ENCODE measurements at regions not wholly inside any gene's neighbourhood (a gene's known extent, or its start where the extent isn't known, plus 50 kb on each side); places are given as distances from the start of the nearest gene placed in this dataset.

DNA sequence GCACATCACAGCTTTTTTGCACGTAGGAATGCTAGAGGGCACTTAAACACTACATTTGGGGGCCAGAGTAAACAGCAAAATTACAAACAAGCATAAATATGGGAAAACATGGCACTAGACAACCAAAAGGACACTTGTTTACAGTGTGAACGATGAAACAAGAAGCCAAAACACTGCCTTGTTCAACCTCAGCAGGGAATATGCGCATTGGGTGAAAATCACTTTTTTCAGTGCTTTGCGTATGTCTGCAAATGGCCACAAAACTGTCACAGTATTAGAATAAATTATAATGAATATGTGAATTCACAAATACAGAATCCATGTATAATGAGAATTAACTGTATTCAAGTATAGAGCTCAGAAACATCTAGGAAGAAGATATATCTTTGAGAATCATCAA is 1064.0 kb upstream of the GYPC start:
- Mint-ChIP-seq H3K4me3 (no peak overlapping the region), H3K4me1 (peaks cover 6% of the 10 kb centered on the region), H3K36me3 (ENCODE audit: low read depth) (no peaks in the 10 kb centered on the region), H3K9me3 (no peaks in the 10 kb centered on the region), H3K27ac (no peak overlapping the region), H3K27me3 (ENCODE audit: low read depth) (no peaks in the 10 kb centered on the region)
- no peak for TF ChIP-seq CTCF (IDR thresholded peaks at IDR 0.05; ENCODE audit: unreplicated experiment in 3 of 3)

- Mint-ChIP-seq H3K4me1 (peaks cover 6% of the 10 kb centered on the region), H3K4me3 (no peak overlapping the region), H3K9me3 (no peaks in the 10 kb centered on the region), H3K36me3 (ENCODE audit: low read depth) (no peaks in the 10 kb centered on the region), H3K27ac (no peak overlapping the region), H3K27me3 (ENCODE audit: low read depth) (no peaks in the 10 kb centered on the region)
- TF ChIP-seq CTCF (IDR thresholded peaks at IDR 0.05; ENCODE audit: unreplicated experiment in 3 of 3) = no peak
These were observed 1062.9 kb upstream of the GYPC start for GRCh38 chr2:125593036-125593435.

GRCh38 chr2:125596612-125597011 is 1059.3 kb upstream of the GYPC start:
- Mint-ChIP-seq H3K36me3 (ENCODE audit: low read depth) (no peaks in the 10 kb centered on the region), H3K27ac (no peak overlapping the region), H3K27me3 (ENCODE audit: low read depth) (no peaks in the 10 kb centered on the region), H3K4me1 (peaks cover 6% of the 10 kb centered on the region), H3K4me3 (peak overlapping the region in 1 of 3 experiments; percentile 14), H3K9me3 (no peaks in the 10 kb centered on the region)
- TF ChIP-seq CTCF (IDR thresholded peaks at IDR 0.05; ENCODE audit: unreplicated experiment in 3 of 3) = no peak

- Mint-ChIP-seq H3K27ac (no peak overlapping the region), H3K4me1 (no peaks in the 10 kb centered on the region), H3K36me3 (ENCODE audit: low read depth) (no peaks in the 10 kb centered on the region), H3K27me3 (ENCODE audit: low read depth) (no peaks in the 10 kb centered on the region), H3K9me3 (no peaks in the 10 kb centered on the region), H3K4me3 (no peak overlapping the region)
- TF ChIP-seq CTCF (IDR thresholded peaks at IDR 0.05; ENCODE audit: unreplicated experiment in 3 of 3) = no peak
These were observed 1040.5 kb upstream of the GYPC start for GRCh38 chr2:125615438-125615837.

- H3K4me1 Mint-ChIP-seq = no peaks in the 10 kb centered on the region
- no peak overlapping the region for H3K4me3 Mint-ChIP-seq
- peaks cover 8% of the 10 kb centered on the region for H3K9me3 Mint-ChIP-seq
- H3K27ac Mint-ChIP-seq = no peak overlapping the region
- TF ChIP-seq CTCF (IDR thresholded peaks at IDR 0.05; ENCODE audit: unreplicated experiment in 3 of 3) = no peak
- no peaks in the 10 kb centered on the region for H3K36me3 Mint-ChIP-seq (ENCODE audit: low read depth)
- peaks cover 4% of the 10 kb centered on the region for H3K27me3 Mint-ChIP-seq (ENCODE audit: low read depth)
These were observed 1025.6 kb upstream of the GYPC start for GRCh38 chr2:125630377-125630776.

- Mint-ChIP-seq H3K27me3 (ENCODE audit: low read depth) (peaks cover 8% of the 10 kb centered on the region), H3K4me1 (no peaks in the 10 kb centered on the region), H3K36me3 (ENCODE audit: low read depth) (no peaks in the 10 kb centered on the region), H3K27ac (no peak overlapping the region), H3K9me3 (peaks cover 2% of the 10 kb centered on the region), H3K4me3 (no peak overlapping the region)
- TF ChIP-seq CTCF (IDR thresholded peaks at IDR 0.05; ENCODE audit: unreplicated experiment in 3 of 3) = no peak
These were observed 1021.3 kb upstream of the GYPC start for GRCh38 chr2:125634662-125635061.
